ENCODE measurements at regions not wholly inside any gene's neighbourhood (a gene's known extent, or its start where the extent isn't known, plus 50 kb on each side); places are given as distances from the start of the nearest gene placed in this dataset.

GRCh38 chr2:15744820-15745219 lies 153.2 kb downstream of the DDX1 start:
- H3K27me3 ChIP-seq (ENCODE audit: insufficient read depth, low read depth, severe bottlenecking), result no peaks in the 10 kb centered on the region

GRCh38 chr2:15745350-15745749 lies 153.7 kb downstream of the DDX1 start:
- Histone ChIP-seq H3K27me3 (ENCODE audit: insufficient read depth, low read depth, severe bottlenecking) (no peaks in the 10 kb centered on the region), H3K36me3 (no peaks in the 10 kb centered on the region), H3K27ac (no peak overlapping the region), H3K9me3 (ENCODE audit: severe bottlenecking) (no peaks in the 10 kb centered on the region), H3K4me3 (ENCODE audit: low read depth, low read length) (no peak overlapping the region)
- no peak for TF ChIP-seq CTCF (IDR thresholded peaks at IDR 0.05; ENCODE audit: low read depth, low read length)
- DNase-seq, result no peak

More at GRCh38 chr2:15744820-15745219, 153.2 kb downstream of the DDX1 start:
- H3K36me3 ChIP-seq, result no peaks in the 10 kb centered on the region
- H3K4me3 ChIP-seq (ENCODE audit: low read depth, low read length), result no peak overlapping the region
- no peak for TF ChIP-seq CTCF (IDR thresholded peaks at IDR 0.05; ENCODE audit: low read depth, low read length)
- no peaks in the 10 kb centered on the region for H3K9me3 ChIP-seq (ENCODE audit: severe bottlenecking)
- H3K27ac ChIP-seq, result no peak overlapping the region
- no peak for DNase-seq

- no peaks in the 10 kb centered on the region for H3K36me3 ChIP-seq
- no peak overlapping the region for H3K27ac ChIP-seq
- H3K4me3 ChIP-seq (ENCODE audit: low read depth, low read length), result no peak overlapping the region
- no peak for TF ChIP-seq CTCF (IDR thresholded peaks at IDR 0.05; ENCODE audit: low read depth, low read length)
- no peaks in the 10 kb centered on the region for H3K27me3 ChIP-seq (ENCODE audit: insufficient read depth, low read depth, severe bottlenecking)
- no peak for DNase-seq
- H3K9me3 ChIP-seq (ENCODE audit: severe bottlenecking), result no peaks in the 10 kb centered on the region
Observed at GRCh38 chr2:15745907-15746702, 154.4 kb downstream of the DDX1 start.

- no peak for DNase-seq
- no peak overlapping the region for H3K4me3 ChIP-seq (ENCODE audit: low read depth, low read length)
- no peak for TF ChIP-seq CTCF (IDR thresholded peaks at IDR 0.05; ENCODE audit: low read depth, low read length)
- H3K36me3 ChIP-seq, result no peaks in the 10 kb centered on the region
- no peaks in the 10 kb centered on the region for H3K9me3 ChIP-seq (ENCODE audit: severe bottlenecking)
- H3K27ac ChIP-seq, result no peak overlapping the region
- no peaks in the 10 kb centered on the region for H3K27me3 ChIP-seq (ENCODE audit: insufficient read depth, low read depth, severe bottlenecking)
Observed at GRCh38 chr2:15746703-15747550, 155.3 kb downstream of the DDX1 start.

- no peak for DNase-seq
- H3K27ac ChIP-seq, result no peak overlapping the region
- TF ChIP-seq CTCF (IDR thresholded peaks at IDR 0.05; ENCODE audit: low read depth, low read length), result no peak
Observed at GRCh38 chr2:15747603-15748471, 156.2 kb downstream of the DDX1 start.

More at GRCh38 chr2:15747603-15748471, 156.2 kb downstream of the DDX1 start:
- H3K36me3 ChIP-seq, result no peaks in the 10 kb centered on the region
- no peak overlapping the region for H3K4me3 ChIP-seq (ENCODE audit: low read depth, low read length)
- H3K27me3 ChIP-seq (ENCODE audit: insufficient read depth, low read depth, severe bottlenecking), result no peaks in the 10 kb centered on the region
- no peaks in the 10 kb centered on the region for H3K9me3 ChIP-seq (ENCODE audit: severe bottlenecking)
